BLaER1 treated with 17β-estradiol and CSF1 and Interleukin-3, amounts not matched to agents 10 nM and 100 nM (cell line): ENCODE measurements at regions not wholly inside any gene's neighbourhood (a gene's known extent, or its start where the extent isn't known, plus 50 kb on each side); places are given as distances from the start of the nearest gene placed in this dataset.
"Not testable (repeated sequence)": the region's sequence is repeated elsewhere in the genome, so short reads cannot be mapped to it uniquely, and the experiment has no call there.

Experiments used
- H3K27ac ChIP-seq, 11 experiments: shearing (Covaris generic); formaldehyde crosslinking; 2 replicates each; pipeline ENCODE4 v1.8.1; 2022
- H3K27me3 ChIP-seq, 11 experiments: shearing (Covaris generic); formaldehyde crosslinking; 2 replicates each; pipeline ENCODE4 v1.8.1; 2022
- H3K36me3 ChIP-seq, 11 experiments: shearing (Covaris generic); formaldehyde crosslinking; 2 replicates each; pipeline ENCODE4 v1.8.1; 2022
- H3K4me1 ChIP-seq, 10 experiments: shearing (Covaris generic); formaldehyde crosslinking; 2 replicates each; pipeline ENCODE4 v1.8.1; 2022
- H3K4me2 ChIP-seq, 11 experiments: shearing (Covaris generic); formaldehyde crosslinking; 2 replicates each; pipeline ENCODE4 v1.8.1; 2022
- H3K4me3 ChIP-seq, 10 experiments: shearing (Covaris generic); formaldehyde crosslinking; 2 replicates each; pipeline ENCODE4 v1.8.1; 2022
- H3K9ac ChIP-seq, 11 experiments: shearing (Covaris generic); formaldehyde crosslinking; 2 replicates each; pipeline ENCODE4 v1.8.1; 2022
- H3K9me3 ChIP-seq, 11 experiments: shearing (Covaris generic); formaldehyde crosslinking; replicated peaks in 1 of 11; 2 replicates each; pipeline ENCODE4 v1.8.1; 2022
- H4K20me1 ChIP-seq, 11 experiments: shearing (Covaris generic); formaldehyde crosslinking; 2 replicates each; pipeline ENCODE4 v1.8.1; 2022
- Cebpa-rat ChIP-seq, 11 experiments: shearing (Covaris generic); IDR thresholded peaks; 2 replicates each; pipeline ENCODE4 v1.8.1; 2022

GRCh38 chr7:152594801-152595200, 81.1 kb downstream of the XRCC2 start:
- H3K27me3 ChIP-seq = no peaks in the 10 kb centered on the region
- H3K27ac ChIP-seq = no peak overlapping the region
- no peaks in the 10 kb centered on the region for H3K36me3 ChIP-seq
- H3K9me3 ChIP-seq = no peaks in the 10 kb centered on the region
- H3K4me3 ChIP-seq = no peak overlapping the region
- no peak overlapping the region for H3K9ac ChIP-seq
- H4K20me1 ChIP-seq = no peaks in the 10 kb centered on the region
- H3K4me2 ChIP-seq = peak overlapping the region in 5 of 11 experiments; percentile 12 to 51 (median 25); a peak in 6 of 22 replicates
- H3K4me1 ChIP-seq = peaks cover 0 to 7% (median 0%) of the 10 kb centered on the region in 10 experiments; a peak in 5 of 20 replicates
- no peak for TF ChIP-seq Cebpa-rat (IDR thresholded peaks at IDR 0.05)

- H3K4me3 ChIP-seq = no peak overlapping the region
- H3K27ac ChIP-seq = no peak overlapping the region
- no peaks in the 10 kb centered on the region for H3K9me3 ChIP-seq
- no peak for TF ChIP-seq Cebpa-rat (IDR thresholded peaks at IDR 0.05)
- no peaks in the 10 kb centered on the region for H3K27me3 ChIP-seq
- peaks cover 0 to 7% (median 0%) of the 10 kb centered on the region in 10 experiments; a peak in 5 of 20 replicates for H3K4me1 ChIP-seq
- H3K9ac ChIP-seq = no peak overlapping the region
- no peaks in the 10 kb centered on the region for H3K36me3 ChIP-seq
- H4K20me1 ChIP-seq = no peaks in the 10 kb centered on the region
- H3K4me2 ChIP-seq = no peak overlapping the region
These were observed 84.0 kb downstream of the XRCC2 start for GRCh38 chr7:152591976-152592375.

- Histone ChIP-seq H3K27me3 (no peaks in the 10 kb centered on the region), H3K4me1 (peaks cover 0 to 7% (median 0%) of the 10 kb centered on the region in 10 experiments; a peak in 5 of 20 replicates)
- no peak for TF ChIP-seq Cebpa-rat (IDR thresholded peaks at IDR 0.05)
These were observed 85.5 kb downstream of the XRCC2 start for GRCh38 chr7:152590481-152590880.

GRCh38 chr7:152589821-152590220, 86.1 kb downstream of the XRCC2 start:
- H3K4me1 ChIP-seq, H3K4me2 ChIP-seq, H3K9me3 ChIP-seq, H3K9ac ChIP-seq, H4K20me1 ChIP-seq, H3K4me3 ChIP-seq, H3K36me3 ChIP-seq, H3K27ac ChIP-seq, H3K27me3 ChIP-seq: not testable (repeated sequence)

More at GRCh38 chr7:152590481-152590880, 85.5 kb downstream of the XRCC2 start:
- Histone ChIP-seq H4K20me1 (no peaks in the 10 kb centered on the region), H3K9ac (no peak overlapping the region), H3K27ac (no peak overlapping the region), H3K36me3 (no peaks in the 10 kb centered on the region), H3K4me3 (no peak overlapping the region), H3K9me3 (no peaks in the 10 kb centered on the region), H3K4me2 (no peak overlapping the region)

- no peaks in the 10 kb centered on the region for H4K20me1 ChIP-seq
- no peak overlapping the region for H3K9ac ChIP-seq
- no peak overlapping the region for H3K4me2 ChIP-seq
- H3K9me3 ChIP-seq = no peaks in the 10 kb centered on the region
- no peaks in the 10 kb centered on the region for H3K4me1 ChIP-seq
- no peaks in the 10 kb centered on the region for H3K27me3 ChIP-seq
- H3K36me3 ChIP-seq = no peaks in the 10 kb centered on the region
- no peak overlapping the region for H3K27ac ChIP-seq
- TF ChIP-seq Cebpa-rat (IDR thresholded peaks at IDR 0.05) = no peak
- H3K4me3 ChIP-seq = no peak overlapping the region
These were observed 87.6 kb downstream of the XRCC2 start for GRCh38 chr7:152588350-152588749.

GRCh38 chr7:152587366-152587765, 88.6 kb downstream of the XRCC2 start:
- Histone ChIP-seq H3K27me3 (no peaks in the 10 kb centered on the region), H4K20me1 (no peaks in the 10 kb centered on the region), H3K9me3 (no peaks in the 10 kb centered on the region), H3K4me3 (no peak overlapping the region), H3K4me1 (no peaks in the 10 kb centered on the region), H3K27ac (no peak overlapping the region), H3K9ac (no peak overlapping the region), H3K4me2 (no peak overlapping the region), H3K36me3 (no peaks in the 10 kb centered on the region)
- TF ChIP-seq Cebpa-rat (IDR thresholded peaks at IDR 0.05) = no peak

- Histone ChIP-seq H3K27me3 (no peaks in the 10 kb centered on the region), H3K9ac (no peak overlapping the region), H3K27ac (no peak overlapping the region), H3K36me3 (no peaks in the 10 kb centered on the region), H3K9me3 (peaks cover 0 to 4% (median under 1%) of the 10 kb centered on the region in 11 experiments; a peak in 2 of 22 replicates), H3K4me1 (no peaks in the 10 kb centered on the region), H3K4me2 (no peak overlapping the region), H4K20me1 (no peaks in the 10 kb centered on the region), H3K4me3 (no peak overlapping the region)
- no peak for TF ChIP-seq Cebpa-rat (IDR thresholded peaks at IDR 0.05)
These were observed 92.9 kb downstream of the XRCC2 start for GRCh38 chr7:152583006-152583405.

- Histone ChIP-seq H3K27ac (no peak overlapping the region), H3K4me3 (no peak overlapping the region), H3K4me1 (peaks cover 0 to 16% (median 13%) of the 10 kb centered on the region in 10 experiments; a peak in 16 of 20 replicates), H3K4me2 (no peak overlapping the region), H3K9ac (no peak overlapping the region), H3K27me3 (no peaks in the 10 kb centered on the region), H4K20me1 (no peaks in the 10 kb centered on the region), H3K9me3 (peaks cover 12 to 19% (median 17%) of the 10 kb centered on the region in 11 experiments), H3K36me3 (no peaks in the 10 kb centered on the region)
- no peak for TF ChIP-seq Cebpa-rat (IDR thresholded peaks at IDR 0.05)
These were observed 96.9 kb downstream of the XRCC2 start for GRCh38 chr7:152579070-152579469.

- Histone ChIP-seq H3K4me3 (no peak overlapping the region), H3K27me3 (no peaks in the 10 kb centered on the region), H3K4me2 (no peak overlapping the region), H3K4me1 (peaks cover 0 to 19% (median 13%) of the 10 kb centered on the region in 10 experiments; a peak in 16 of 20 replicates), H3K9me3 (peaks cover 12 to 19% (median 17%) of the 10 kb centered on the region in 11 experiments), H3K27ac (no peak overlapping the region), H3K9ac (no peak overlapping the region), H4K20me1 (no peaks in the 10 kb centered on the region), H3K36me3 (no peaks in the 10 kb centered on the region)
- no peak for TF ChIP-seq Cebpa-rat (IDR thresholded peaks at IDR 0.05)
These were observed 98.6 kb downstream of the XRCC2 start for GRCh38 chr7:152577339-152577738.

- peaks cover 12 to 19% (median 17%) of the 10 kb centered on the region in 11 experiments for H3K9me3 ChIP-seq
- no peaks in the 10 kb centered on the region for H3K36me3 ChIP-seq
- H3K27ac ChIP-seq = no peak overlapping the region
- H4K20me1 ChIP-seq = no peaks in the 10 kb centered on the region
- peak overlapping the region; percentile 4 to 83 (median 57); a peak in 19 of 22 replicates for H3K4me2 ChIP-seq
- H3K4me3 ChIP-seq = no peak overlapping the region
- H3K9ac ChIP-seq = peak overlapping the region in 2 of 11 experiments; percentile 23 to 42; a peak in 1 of 22 replicates
- TF ChIP-seq Cebpa-rat (IDR thresholded peaks at IDR 0.05) = no peak
- peaks cover 0 to 32% (median 24%) of the 10 kb centered on the region in 10 experiments; a peak in 16 of 20 replicates for H3K4me1 ChIP-seq
- no peaks in the 10 kb centered on the region for H3K27me3 ChIP-seq
These were observed 100.9 kb downstream of the XRCC2 start for GRCh38 chr7:152574892-152575548.

GRCh38 chr7:152573186-152573585, 102.8 kb downstream of the XRCC2 start:
- not testable (repeated sequence) for H3K4me3 ChIP-seq, H3K27ac ChIP-seq, H3K9ac ChIP-seq, H4K20me1 ChIP-seq, H3K36me3 ChIP-seq, H3K27me3 ChIP-seq
- peaks cover 12 to 18% (median 16%) of the 10 kb centered on the region in 11 experiments for H3K9me3 ChIP-seq
- peak overlapping the region in 1 of 11 experiments; percentile 2; a peak in 1 of 22 replicates for H3K4me2 ChIP-seq
- peaks cover 0 to 32% (median 24%) of the 10 kb centered on the region in 10 experiments; a peak in 16 of 20 replicates for H3K4me1 ChIP-seq
